ENCODE measurements at regions not wholly inside any gene's neighbourhood (a gene's known extent, or its start where the extent isn't known, plus 50 kb on each side); places are given as distances from the start of the nearest gene placed in this dataset.

DNA sequence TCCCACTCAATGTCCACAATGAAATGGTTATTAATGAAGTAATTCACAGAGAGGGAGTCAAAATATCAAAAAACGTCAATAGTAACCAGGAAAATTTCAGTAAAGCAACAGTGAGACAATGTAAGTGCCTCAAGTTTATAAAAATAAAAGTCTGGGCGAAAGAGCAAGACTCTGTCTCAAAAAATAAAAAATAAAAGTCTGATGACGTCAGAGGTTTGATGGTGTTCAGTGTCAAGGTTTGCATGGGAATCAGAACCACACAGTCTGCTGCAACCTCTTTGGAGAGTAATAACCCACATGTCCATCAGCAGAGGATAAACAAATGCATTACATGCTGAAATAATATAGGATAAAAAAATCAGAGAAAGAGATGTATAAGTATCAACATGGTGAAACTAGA, 152.4 kb downstream of the ASCL1 start:
- no peak for DNase-seq
- H3K4ac ChIP-seq (ENCODE audit: low read depth, low read length): no peak overlapping the region
- no CpG with 5 or more reads among the region's 3 CpGs for WGBS (ENCODE audit: extremely low coverage, insufficient coverage, insufficient read length)
- no peaks in the 10 kb centered on the region for H3K36me3 ChIP-seq (ENCODE audit: control insufficient read depth in 1 of 2, insufficient read depth in 2 of 2, low read length in 2 of 2)
- no peak overlapping the region for H4K8ac ChIP-seq (ENCODE audit: low read depth, low read length)
- no peaks in the 10 kb centered on the region for H3K27me3 ChIP-seq (ENCODE audit: insufficient read depth, low read length)
- no peak overlapping the region for H2AK5ac ChIP-seq (ENCODE audit: low read length)
- no peaks in the 10 kb centered on the region for H3K79me1 ChIP-seq (ENCODE audit: low read length)
- H3K9ac ChIP-seq (ENCODE audit: low read length): no peak overlapping the region
- no peak overlapping the region for H2BK120ac ChIP-seq (ENCODE audit: insufficient read depth, low read length, poor library complexity)
- no peak overlapping the region for H2BK5ac ChIP-seq (ENCODE audit: low read depth, low read length, poor library complexity)
- no peak overlapping the region for H3K27ac ChIP-seq (ENCODE audit: low read depth, low read length)
- no peak overlapping the region for H2BK12ac ChIP-seq (ENCODE audit: low read length)
- H3K4me1 ChIP-seq (ENCODE audit: control insufficient read depth in 1 of 2, insufficient read depth in 2 of 2, low read length in 2 of 2): no peaks in the 10 kb centered on the region
- H3K9me3 ChIP-seq (ENCODE audit: insufficient read depth, low read depth, low read length): no peaks in the 10 kb centered on the region
- H3K79me2 ChIP-seq (ENCODE audit: control insufficient read depth, insufficient read depth, low read length, poor library complexity): no peaks in the 10 kb centered on the region
- H3K23ac ChIP-seq (ENCODE audit: low read length): no peak overlapping the region
- H3K18ac ChIP-seq (ENCODE audit: low read length): no peak overlapping the region
- no peak overlapping the region for H4K91ac ChIP-seq (ENCODE audit: low read depth, low read length)
- no peak overlapping the region for H3K14ac ChIP-seq (ENCODE audit: low read length)
- H3K4me3 ChIP-seq (ENCODE audit: low read depth, low read length): no peak overlapping the region
- H3K4me2 ChIP-seq (ENCODE audit: low read length): no peak overlapping the region
- H2AFZ ChIP-seq (ENCODE audit: insufficient read depth, low read length, poor library complexity): no peak overlapping the region
- no peak overlapping the region for H4K12ac ChIP-seq (ENCODE audit: low read depth, low read length)

DNA sequence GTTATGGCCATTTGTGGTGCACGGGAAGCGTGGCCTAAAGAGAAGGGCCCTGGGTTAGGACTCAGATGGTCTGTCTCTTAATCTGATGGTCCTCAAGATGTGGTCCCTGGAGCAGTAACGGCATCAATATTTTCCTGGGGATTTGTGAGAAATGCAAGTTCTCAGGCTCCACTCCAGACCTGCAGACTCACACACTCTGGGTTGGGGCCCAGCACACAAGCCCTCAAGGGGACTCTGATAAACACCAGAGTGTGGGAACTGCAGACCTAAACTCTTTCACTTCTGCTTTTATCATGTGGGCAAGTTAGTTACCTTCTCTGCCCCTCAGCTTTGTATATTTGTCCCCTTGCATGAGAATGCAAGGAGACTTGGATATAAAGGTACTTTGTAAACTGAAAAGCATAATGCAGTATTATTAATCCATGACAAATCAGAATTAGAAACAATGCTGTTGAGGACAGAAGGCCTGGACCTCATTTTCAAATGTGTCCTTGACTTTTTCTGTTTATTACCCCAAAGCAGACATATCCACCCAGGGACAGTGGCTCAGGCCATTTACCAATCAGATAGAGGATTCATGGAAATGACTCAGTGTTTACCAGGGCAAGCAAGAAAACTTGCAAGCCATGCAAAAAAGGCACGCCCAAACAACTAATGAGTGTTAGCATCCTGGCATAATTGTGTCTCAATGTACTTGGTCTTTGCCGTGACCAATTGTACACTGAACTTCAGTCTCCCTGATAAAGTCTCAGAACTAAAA, 157.0 kb downstream of the ASCL1 start:
- no peak overlapping the region for H3K14ac ChIP-seq (ENCODE audit: low read length)
- no peak overlapping the region for H3K4me2 ChIP-seq (ENCODE audit: low read length)
- no peak overlapping the region for H3K4ac ChIP-seq (ENCODE audit: low read depth, low read length)
- no peak overlapping the region for H2AFZ ChIP-seq (ENCODE audit: insufficient read depth, low read length, poor library complexity)
- H4K12ac ChIP-seq (ENCODE audit: low read depth, low read length): no peak overlapping the region
- no CpG with 5 or more reads among the region's 5 CpGs for WGBS (ENCODE audit: extremely low coverage, insufficient coverage, insufficient read length)
- H2BK120ac ChIP-seq (ENCODE audit: insufficient read depth, low read length, poor library complexity): no peak overlapping the region
- H2BK5ac ChIP-seq (ENCODE audit: low read depth, low read length, poor library complexity): no peak overlapping the region
- H3K9ac ChIP-seq (ENCODE audit: low read length): peak overlapping the region; percentile 22
- no peak overlapping the region for H3K27ac ChIP-seq (ENCODE audit: low read depth, low read length)
- no peaks in the 10 kb centered on the region for H3K27me3 ChIP-seq (ENCODE audit: insufficient read depth, low read length)
- no peak overlapping the region for H3K18ac ChIP-seq (ENCODE audit: low read length)
- H4K91ac ChIP-seq (ENCODE audit: low read depth, low read length): no peak overlapping the region
- no peak overlapping the region for H2BK12ac ChIP-seq (ENCODE audit: low read length)
- DNase-seq: no peak
- H2AK5ac ChIP-seq (ENCODE audit: low read length): no peak overlapping the region
- no peak overlapping the region for H4K8ac ChIP-seq (ENCODE audit: low read depth, low read length)
- H3K23ac ChIP-seq (ENCODE audit: low read length): no peak overlapping the region
- no peaks in the 10 kb centered on the region for H3K79me2 ChIP-seq (ENCODE audit: control insufficient read depth, insufficient read depth, low read length, poor library complexity)
- no peak overlapping the region for H3K4me3 ChIP-seq (ENCODE audit: low read depth, low read length)
- H3K4me1 ChIP-seq (ENCODE audit: control insufficient read depth in 1 of 2, insufficient read depth in 2 of 2, low read length in 2 of 2): no peaks in the 10 kb centered on the region
- H3K79me1 ChIP-seq (ENCODE audit: low read length): no peaks in the 10 kb centered on the region
- H3K36me3 ChIP-seq (ENCODE audit: control insufficient read depth in 1 of 2, insufficient read depth in 2 of 2, low read length in 2 of 2): no peaks in the 10 kb centered on the region
- no peaks in the 10 kb centered on the region for H3K9me3 ChIP-seq (ENCODE audit: insufficient read depth, low read depth, low read length)

DNA sequence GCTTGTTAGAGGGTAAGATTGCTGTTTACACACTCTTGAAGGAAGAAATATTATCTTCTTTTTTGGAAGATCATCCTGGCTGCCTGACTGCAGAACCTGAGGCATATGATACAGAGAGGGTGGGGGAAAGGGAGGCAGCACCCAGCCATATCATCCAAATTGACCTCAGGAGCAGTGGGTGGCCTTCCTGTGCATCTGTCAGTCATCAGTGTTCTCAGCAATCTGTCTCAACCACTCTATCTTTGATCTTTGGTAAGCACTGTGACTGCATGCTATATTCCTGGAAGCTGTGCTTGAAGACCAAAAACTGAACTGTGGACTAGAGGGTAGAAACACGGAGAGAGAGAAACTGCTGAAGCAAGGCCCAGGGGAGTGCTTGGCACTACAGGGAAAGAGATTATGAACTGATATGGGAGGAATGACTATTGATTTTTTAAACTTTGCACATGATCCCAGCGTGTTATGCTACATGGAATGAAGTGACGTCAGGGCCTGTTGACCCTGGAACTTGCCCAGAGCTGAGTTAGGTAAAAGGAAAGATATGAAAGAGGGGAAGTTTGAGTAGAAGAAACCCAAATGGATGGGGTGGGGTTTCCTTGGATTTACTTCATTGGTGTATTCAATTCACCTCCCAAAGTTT, 171.5 kb downstream of the ASCL1 start:
- H3K4me2 ChIP-seq (ENCODE audit: low read length): no peak overlapping the region
- H3K14ac ChIP-seq (ENCODE audit: low read length): no peak overlapping the region
- no peak overlapping the region for H3K23ac ChIP-seq (ENCODE audit: low read length)
- no peaks in the 10 kb centered on the region for H3K36me3 ChIP-seq (ENCODE audit: control insufficient read depth in 1 of 2, insufficient read depth in 2 of 2, low read length in 2 of 2)
- no peak overlapping the region for H2AFZ ChIP-seq (ENCODE audit: insufficient read depth, low read length, poor library complexity)
- H4K12ac ChIP-seq (ENCODE audit: low read depth, low read length): no peak overlapping the region
- no peak for DNase-seq
- no peak overlapping the region for H3K9ac ChIP-seq (ENCODE audit: low read length)
- no peak overlapping the region for H3K18ac ChIP-seq (ENCODE audit: low read length)
- no peak overlapping the region for H3K4ac ChIP-seq (ENCODE audit: low read depth, low read length)
- H4K91ac ChIP-seq (ENCODE audit: low read depth, low read length): no peak overlapping the region
- H3K27me3 ChIP-seq (ENCODE audit: insufficient read depth, low read length): no peaks in the 10 kb centered on the region
- no peak overlapping the region for H4K8ac ChIP-seq (ENCODE audit: low read depth, low read length)
- no peaks in the 10 kb centered on the region for H3K79me1 ChIP-seq (ENCODE audit: low read length)
- H3K27ac ChIP-seq (ENCODE audit: low read depth, low read length): no peak overlapping the region
- no peaks in the 10 kb centered on the region for H3K4me1 ChIP-seq (ENCODE audit: control insufficient read depth in 1 of 2, insufficient read depth in 2 of 2, low read length in 2 of 2)
- no peak overlapping the region for H2AK5ac ChIP-seq (ENCODE audit: low read length)
- H3K79me2 ChIP-seq (ENCODE audit: control insufficient read depth, insufficient read depth, low read length, poor library complexity): no peaks in the 10 kb centered on the region
- H3K4me3 ChIP-seq (ENCODE audit: low read depth, low read length): no peak overlapping the region
- no CpG with 5 or more reads among the region's 3 CpGs for WGBS (ENCODE audit: extremely low coverage, insufficient coverage, insufficient read length)
- no peak overlapping the region for H2BK12ac ChIP-seq (ENCODE audit: low read length)
- no peaks in the 10 kb centered on the region for H3K9me3 ChIP-seq (ENCODE audit: insufficient read depth, low read depth, low read length)
- H2BK120ac ChIP-seq (ENCODE audit: insufficient read depth, low read length, poor library complexity): no peak overlapping the region
- H2BK5ac ChIP-seq (ENCODE audit: low read depth, low read length, poor library complexity): no peak overlapping the region

DNA sequence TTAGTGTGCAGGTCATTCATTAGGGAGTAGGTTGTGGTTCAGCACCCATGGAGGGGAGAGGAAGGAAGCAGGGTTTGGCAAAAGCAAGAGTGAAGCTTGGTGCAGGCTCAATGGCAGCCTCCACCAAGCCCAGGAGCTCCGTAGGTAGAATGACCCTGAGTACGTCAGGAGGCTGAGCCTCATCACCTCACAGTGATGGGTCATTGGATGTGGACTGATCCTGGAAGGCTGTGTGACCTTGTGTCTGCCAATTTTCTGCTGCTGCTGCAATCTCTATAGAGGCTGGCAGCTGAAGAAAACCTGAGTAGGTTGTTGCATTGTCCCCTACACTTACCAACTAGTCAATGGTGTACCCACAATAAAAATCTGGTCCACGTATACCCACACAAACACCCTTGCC, 173.1 kb downstream of the ASCL1 start:
- H3K79me2 ChIP-seq (ENCODE audit: control insufficient read depth, insufficient read depth, low read length, poor library complexity): no peaks in the 10 kb centered on the region
- no peaks in the 10 kb centered on the region for H3K9me3 ChIP-seq (ENCODE audit: insufficient read depth, low read depth, low read length)
- H2AK5ac ChIP-seq (ENCODE audit: low read length): no peak overlapping the region
- no peak overlapping the region for H3K14ac ChIP-seq (ENCODE audit: low read length)
- no peak overlapping the region for H3K27ac ChIP-seq (ENCODE audit: low read depth, low read length)
- H2BK5ac ChIP-seq (ENCODE audit: low read depth, low read length, poor library complexity): no peak overlapping the region
- H3K23ac ChIP-seq (ENCODE audit: low read length): no peak overlapping the region
- H2BK120ac ChIP-seq (ENCODE audit: insufficient read depth, low read length, poor library complexity): no peak overlapping the region
- no peaks in the 10 kb centered on the region for H3K36me3 ChIP-seq (ENCODE audit: control insufficient read depth in 1 of 2, insufficient read depth in 2 of 2, low read length in 2 of 2)
- no CpG with 5 or more reads among the region's 3 CpGs for WGBS (ENCODE audit: extremely low coverage, insufficient coverage, insufficient read length)
- DNase-seq: no peak
- no peaks in the 10 kb centered on the region for H3K27me3 ChIP-seq (ENCODE audit: insufficient read depth, low read length)
- no peak overlapping the region for H3K18ac ChIP-seq (ENCODE audit: low read length)
- H3K4ac ChIP-seq (ENCODE audit: low read depth, low read length): no peak overlapping the region
- no peak overlapping the region for H4K12ac ChIP-seq (ENCODE audit: low read depth, low read length)
- no peaks in the 10 kb centered on the region for H3K4me1 ChIP-seq (ENCODE audit: control insufficient read depth in 1 of 2, insufficient read depth in 2 of 2, low read length in 2 of 2)
- H3K4me3 ChIP-seq (ENCODE audit: low read depth, low read length): no peak overlapping the region
- no peaks in the 10 kb centered on the region for H3K79me1 ChIP-seq (ENCODE audit: low read length)
- no peak overlapping the region for H2BK12ac ChIP-seq (ENCODE audit: low read length)
- no peak overlapping the region for H4K8ac ChIP-seq (ENCODE audit: low read depth, low read length)
- no peak overlapping the region for H3K9ac ChIP-seq (ENCODE audit: low read length)
- no peak overlapping the region for H2AFZ ChIP-seq (ENCODE audit: insufficient read depth, low read length, poor library complexity)
- no peak overlapping the region for H3K4me2 ChIP-seq (ENCODE audit: low read length)
- no peak overlapping the region for H4K91ac ChIP-seq (ENCODE audit: low read depth, low read length)

Data from trophoblast cell (in vitro differentiated cells and primary cell).